Activated naive CD8-positive, alpha-beta T cell treated with anti-CD3 and anti-CD28 coated beads for 36 hours (primary cell): ENCODE measurements at regions not wholly inside any gene's neighbourhood (a gene's known extent, or its start where the extent isn't known, plus 50 kb on each side); places are given as distances from the start of the nearest gene placed in this dataset.
A peak's percentile ranks its signal among the peaks of the same experiment; 100 is the strongest.
"Not testable (repeated sequence)": the region's sequence is repeated elsewhere in the genome, so short reads cannot be mapped to it uniquely, and the experiment has no call there.

Experiments used
- DNase-seq: peaks from one replicate; pipeline ENCODE4 v3.0.0; 2021
- H3K27ac Mint-ChIP-seq: one replicate; pipeline ENCODE4 v1.8.0; 2022; ENCODE audit warnings: mild to moderate bottlenecking, moderate library complexity, mixed read lengths
- H3K27me3 Mint-ChIP-seq: one replicate; pipeline ENCODE4 v1.8.0; 2022; ENCODE audit warnings: mild to moderate bottlenecking, mixed read lengths
- H3K36me3 Mint-ChIP-seq: one replicate; pipeline ENCODE4 v1.8.0; 2021; ENCODE audit warnings: mild to moderate bottlenecking, mixed read lengths
- H3K4me1 Mint-ChIP-seq: one replicate; pipeline ENCODE4 v1.8.0; 2021; ENCODE audit warnings: mixed read lengths
- H3K4me3 Mint-ChIP-seq: one replicate; pipeline ENCODE4 v1.8.0; 2022; ENCODE audit warnings: mild to moderate bottlenecking, moderate library complexity, mixed read lengths
- H3K9me3 Mint-ChIP-seq: one replicate; pipeline ENCODE4 v1.8.0; 2022; ENCODE audit warnings: mixed read lengths

DNA sequence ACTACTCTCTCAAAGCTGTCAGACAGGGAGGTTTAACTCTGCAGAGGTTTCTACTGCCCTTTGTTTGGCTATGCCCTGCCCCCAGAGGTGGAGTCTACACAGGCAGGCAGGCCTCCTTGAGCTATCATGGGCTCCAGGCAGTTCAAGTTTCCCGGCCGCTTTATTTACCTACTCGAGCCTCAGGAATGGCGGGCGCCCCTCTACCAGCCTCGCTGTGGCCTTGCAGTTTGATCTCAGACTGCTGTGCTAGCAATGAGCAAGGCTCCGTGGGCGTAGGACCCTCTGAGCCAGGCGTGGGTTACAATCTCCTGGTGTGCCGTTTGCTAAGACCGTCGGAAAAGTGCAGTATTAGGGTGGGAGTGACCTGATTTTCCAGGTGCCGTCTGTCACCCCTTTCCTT is 124.3 kb downstream of the PTCHD1 start:
- not testable (repeated sequence) for H3K36me3 Mint-ChIP-seq, H3K4me1 Mint-ChIP-seq, H3K9me3 Mint-ChIP-seq, H3K4me3 Mint-ChIP-seq, H3K27ac Mint-ChIP-seq, H3K27me3 Mint-ChIP-seq, DNase-seq

DNA sequence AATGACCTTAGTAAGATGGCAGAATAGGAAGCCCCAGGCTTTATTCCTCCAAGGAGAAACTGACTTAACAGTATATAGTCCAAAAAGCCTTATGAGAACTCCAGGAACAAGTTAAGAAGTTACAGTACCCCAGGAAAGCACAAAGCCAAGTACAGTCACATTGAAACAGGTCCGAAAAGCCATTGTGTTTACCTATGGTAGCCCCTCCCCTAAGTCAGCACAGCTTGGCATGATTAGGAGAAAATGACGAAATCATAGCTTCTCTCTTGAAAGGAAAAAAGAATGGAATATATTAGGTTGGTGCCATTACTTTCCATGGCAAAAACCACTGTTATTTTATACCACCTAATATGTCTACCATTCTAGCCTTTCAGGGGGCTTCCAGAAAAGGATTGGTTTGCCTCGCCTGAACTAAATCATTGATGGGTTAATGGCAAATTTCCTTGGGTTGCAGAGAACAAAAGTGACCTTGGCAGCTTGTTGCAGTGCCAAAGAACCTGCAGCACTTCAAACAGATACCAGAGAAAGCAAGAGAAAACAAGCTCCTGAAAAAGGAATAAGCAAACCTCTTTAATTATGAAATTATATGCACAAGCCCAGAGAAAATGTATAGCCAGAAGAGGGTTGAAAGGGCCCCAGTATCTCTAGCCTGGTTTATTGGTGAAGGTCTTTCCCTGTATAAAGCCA is 130.6 kb downstream of the PTCHD1 start:
- Mint-ChIP-seq H3K4me1 (no peaks in the 10 kb centered on the region), H3K27me3 (no peaks in the 10 kb centered on the region), H3K4me3 (no peak overlapping the region), H3K9me3 (peaks cover 12% of the 10 kb centered on the region), H3K27ac (no peak overlapping the region), H3K36me3 (no peaks in the 10 kb centered on the region)
- no peak for DNase-seq

DNA sequence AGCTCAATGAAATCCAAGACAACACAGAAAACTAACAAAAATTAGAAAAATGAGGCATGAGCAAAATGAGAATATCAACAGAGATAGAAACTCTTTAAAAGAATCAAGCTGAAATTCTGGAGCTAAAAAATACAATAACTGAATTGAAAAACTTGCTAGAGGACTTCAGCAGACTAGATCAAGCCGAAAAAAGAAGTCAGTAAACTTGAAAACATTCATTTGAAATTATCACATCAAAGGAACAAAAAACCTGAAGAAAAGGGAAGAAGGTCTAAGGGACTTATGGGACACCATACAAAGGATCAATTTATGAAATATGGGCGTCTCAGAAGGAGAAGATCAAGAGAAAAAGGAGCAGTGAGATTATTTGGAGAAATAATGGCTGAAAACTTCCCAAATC is 131.3 kb downstream of the PTCHD1 start:
- no peaks in the 10 kb centered on the region for H3K27me3 Mint-ChIP-seq
- no peaks in the 10 kb centered on the region for H3K36me3 Mint-ChIP-seq
- no peak for DNase-seq
- H3K9me3 Mint-ChIP-seq: peaks cover 12% of the 10 kb centered on the region
- no peak overlapping the region for H3K4me3 Mint-ChIP-seq
- H3K27ac Mint-ChIP-seq: no peak overlapping the region
- H3K4me1 Mint-ChIP-seq: no peaks in the 10 kb centered on the region

- Mint-ChIP-seq H3K27me3 (no peaks in the 10 kb centered on the region), H3K27ac (no peak overlapping the region), H3K36me3 (no peaks in the 10 kb centered on the region), H3K4me3 (no peak overlapping the region), H3K4me1 (no peaks in the 10 kb centered on the region), H3K9me3 (no peaks in the 10 kb centered on the region)
- DNase-seq: no peak
Measured at GRCh38 chrX:23478056-23478455, 143.4 kb downstream of the PTCHD1 start.

DNA sequence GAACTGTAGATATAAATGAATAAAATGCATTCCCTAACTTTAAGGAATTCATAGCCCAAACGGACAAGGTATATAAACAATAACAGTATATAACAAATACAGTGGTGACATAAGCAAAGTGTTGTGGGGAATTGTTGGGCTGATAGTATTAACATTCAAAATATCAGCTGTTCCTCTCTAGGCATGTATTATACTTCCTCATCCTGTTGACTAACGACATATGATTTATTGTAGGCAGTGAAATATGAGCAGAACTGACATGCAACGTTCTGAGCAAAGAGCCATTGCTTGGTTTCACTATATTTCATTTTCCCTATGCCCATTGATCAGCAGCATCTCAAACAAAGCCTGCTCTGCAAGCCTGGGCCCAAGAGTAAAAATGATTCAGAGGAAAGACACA is 143.9 kb downstream of the PTCHD1 start:
- Mint-ChIP-seq H3K9me3 (no peaks in the 10 kb centered on the region), H3K36me3 (no peaks in the 10 kb centered on the region), H3K4me3 (no peak overlapping the region), H3K27ac (no peak overlapping the region), H3K4me1 (no peaks in the 10 kb centered on the region), H3K27me3 (no peaks in the 10 kb centered on the region)
- DNase-seq: no peak

- Mint-ChIP-seq H3K4me1 (no peaks in the 10 kb centered on the region), H3K27me3 (no peaks in the 10 kb centered on the region), H3K4me3 (no peak overlapping the region), H3K9me3 (peaks cover 2% of the 10 kb centered on the region), H3K27ac (no peak overlapping the region), H3K36me3 (no peaks in the 10 kb centered on the region)
- no peak for DNase-seq
Measured at GRCh38 chrX:23482561-23482960, 147.9 kb downstream of the PTCHD1 start.

DNA sequence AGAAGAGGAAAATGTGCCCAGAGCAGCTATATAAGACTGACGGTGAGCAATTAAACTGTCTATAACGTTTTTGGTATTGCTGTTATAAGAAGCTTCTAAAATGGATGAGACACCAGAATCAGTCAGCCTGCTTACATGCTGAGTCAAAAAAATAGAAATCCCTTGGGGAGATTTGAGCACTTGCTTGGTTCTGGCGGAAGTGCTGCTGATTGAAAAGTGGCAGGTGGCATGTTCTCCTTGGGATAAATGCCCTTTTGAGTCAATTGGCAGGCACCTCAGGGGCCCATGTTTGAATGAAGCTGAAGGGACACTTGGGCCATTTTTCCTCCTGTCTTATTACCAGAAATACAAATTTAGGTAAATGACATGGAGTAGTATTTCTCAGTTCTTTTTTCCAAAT is 148.7 kb downstream of the PTCHD1 start:
- Mint-ChIP-seq H3K4me1 (no peaks in the 10 kb centered on the region), H3K4me3 (no peak overlapping the region), H3K9me3 (peaks cover 3% of the 10 kb centered on the region), H3K27ac (no peak overlapping the region), H3K36me3 (no peaks in the 10 kb centered on the region), H3K27me3 (no peaks in the 10 kb centered on the region)
- DNase-seq: no peak

DNA sequence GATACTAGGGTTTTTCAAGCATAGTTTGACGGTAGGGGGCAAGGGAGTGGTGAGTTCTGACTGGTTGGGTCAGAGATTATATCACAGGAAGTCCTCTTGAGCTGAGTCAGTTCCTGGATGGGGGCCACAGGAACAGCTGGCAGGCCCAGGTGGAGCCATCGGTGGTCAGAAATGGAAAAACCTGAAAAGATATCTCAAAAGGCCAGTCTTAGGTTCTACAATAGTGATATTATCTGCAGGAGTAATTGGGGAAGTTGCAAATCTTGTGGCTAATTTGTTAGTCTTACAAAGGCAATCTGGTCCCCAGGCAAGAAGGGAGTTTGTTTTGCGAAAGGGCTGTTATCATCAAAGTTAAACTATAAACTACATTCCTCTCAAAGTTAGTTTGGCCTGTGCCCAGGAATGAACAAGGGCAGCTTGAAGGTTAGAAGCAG is 159.3 kb downstream of the PTCHD1 start:
- no peaks in the 10 kb centered on the region for H3K27me3 Mint-ChIP-seq
- DNase-seq: no peak
- H3K27ac Mint-ChIP-seq: no peak overlapping the region
- peaks cover 7% of the 10 kb centered on the region for H3K4me1 Mint-ChIP-seq
- H3K9me3 Mint-ChIP-seq: no peaks in the 10 kb centered on the region
- no peaks in the 10 kb centered on the region for H3K36me3 Mint-ChIP-seq
- no peak overlapping the region for H3K4me3 Mint-ChIP-seq

- Mint-ChIP-seq H3K4me1 (peaks cover 7% of the 10 kb centered on the region), H3K4me3 (no peak overlapping the region), H3K9me3 (no peaks in the 10 kb centered on the region), H3K27ac (peak overlapping the region; percentile 11), H3K27me3 (no peaks in the 10 kb centered on the region), H3K36me3 (no peaks in the 10 kb centered on the region)
- no peak for DNase-seq
Measured at GRCh38 chrX:23494741-23495140, 160.1 kb downstream of the PTCHD1 start.

- Mint-ChIP-seq H3K27me3 (no peaks in the 10 kb centered on the region), H3K36me3 (no peaks in the 10 kb centered on the region), H3K9me3 (no peaks in the 10 kb centered on the region), H3K4me1 (peaks cover 7% of the 10 kb centered on the region), H3K27ac (no peak overlapping the region), H3K4me3 (no peak overlapping the region)
- DNase-seq: no peak
Measured at GRCh38 chrX:23497919-23498318, 163.3 kb downstream of the PTCHD1 start.

- Mint-ChIP-seq H3K27ac (no peak overlapping the region), H3K9me3 (no peaks in the 10 kb centered on the region), H3K4me3 (no peak overlapping the region), H3K27me3 (no peaks in the 10 kb centered on the region), H3K4me1 (no peaks in the 10 kb centered on the region), H3K36me3 (no peaks in the 10 kb centered on the region)
- no peak for DNase-seq
Measured at GRCh38 chrX:23501974-23502373, 165.3 kb upstream of the PRDX4 start.

- no peaks in the 10 kb centered on the region for H3K27me3 Mint-ChIP-seq
- H3K36me3 Mint-ChIP-seq: no peaks in the 10 kb centered on the region
- H3K9me3 Mint-ChIP-seq: no peaks in the 10 kb centered on the region
- H3K4me1 Mint-ChIP-seq: no peaks in the 10 kb centered on the region
- no peak overlapping the region for H3K27ac Mint-ChIP-seq
- DNase-seq: no peak
- no peak overlapping the region for H3K4me3 Mint-ChIP-seq
Measured at GRCh38 chrX:23503835-23504539, 163.3 kb upstream of the PRDX4 start.

DNA sequence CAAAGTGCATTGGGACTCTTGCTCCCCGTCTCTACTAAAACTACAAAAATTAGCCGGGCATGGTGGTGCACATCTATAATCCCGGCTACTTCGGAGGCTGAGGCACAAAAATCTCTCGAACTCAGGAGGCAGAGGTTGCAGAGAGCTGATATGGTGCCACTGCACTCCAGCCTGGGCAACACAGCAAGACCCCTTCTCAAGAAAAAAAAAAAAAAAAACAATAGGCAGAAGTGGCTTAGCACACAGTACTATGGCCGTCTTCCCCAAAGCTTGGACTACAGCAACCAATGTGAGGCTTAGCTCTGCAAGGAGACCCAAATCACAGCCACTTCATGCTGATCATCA is 162.8 kb upstream of the PRDX4 start:
- no peaks in the 10 kb centered on the region for H3K36me3 Mint-ChIP-seq
- H3K9me3 Mint-ChIP-seq: peaks cover under 1% of the 10 kb centered on the region
- no peaks in the 10 kb centered on the region for H3K27me3 Mint-ChIP-seq
- no peaks in the 10 kb centered on the region for H3K4me1 Mint-ChIP-seq
- no peak overlapping the region for H3K27ac Mint-ChIP-seq
- no peak overlapping the region for H3K4me3 Mint-ChIP-seq
- DNase-seq: no peak

DNA sequence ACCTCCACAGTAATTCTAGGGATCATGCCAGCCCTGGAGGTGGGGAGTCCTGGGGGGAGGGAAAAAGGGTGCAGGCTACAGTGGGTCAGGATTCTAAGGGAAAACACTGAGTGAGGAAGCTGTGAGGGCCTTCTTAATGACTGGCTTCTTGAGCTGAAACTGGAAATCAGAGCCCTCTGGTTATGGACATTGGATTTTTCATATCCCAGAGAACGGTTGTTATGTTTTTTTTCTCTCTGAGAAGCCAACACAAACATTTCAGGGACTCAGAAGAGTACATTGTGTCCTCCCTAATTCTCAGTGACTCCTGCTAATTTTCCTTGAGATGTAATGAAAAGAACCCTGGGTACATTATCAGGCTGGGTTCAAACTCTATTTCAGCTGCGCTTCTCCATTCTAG is 162.4 kb upstream of the PRDX4 start:
- Mint-ChIP-seq H3K4me3 (no peak overlapping the region), H3K27ac (no peak overlapping the region), H3K36me3 (no peaks in the 10 kb centered on the region)

GRCh38 chrX:23505531-23506303 is 161.6 kb upstream of the PRDX4 start:
- H3K4me3 Mint-ChIP-seq: no peak overlapping the region
- no peak overlapping the region for H3K27ac Mint-ChIP-seq
- DNase-seq: no peak
- H3K9me3 Mint-ChIP-seq: peaks cover 1% of the 10 kb centered on the region
- H3K4me1 Mint-ChIP-seq: no peaks in the 10 kb centered on the region
- no peaks in the 10 kb centered on the region for H3K36me3 Mint-ChIP-seq
- no peaks in the 10 kb centered on the region for H3K27me3 Mint-ChIP-seq

More for the DNA sequence above, 162.4 kb upstream of the PRDX4 start:
- Mint-ChIP-seq H3K9me3 (peaks cover 1% of the 10 kb centered on the region), H3K4me1 (no peaks in the 10 kb centered on the region), H3K27me3 (no peaks in the 10 kb centered on the region)
- no peak for DNase-seq
